Retina (tissue), 1 donor: ENCODE measurements at regions not wholly inside any gene's neighbourhood (a gene's known extent, or its start where the extent isn't known, plus 50 kb on each side); places are given as distances from the start of the nearest gene placed in this dataset.
"Not testable (repeated sequence)": the region's sequence is repeated elsewhere in the genome, so short reads cannot be mapped to it uniquely, and the experiment has no call there.

Source experiments
- DNase-seq: peaks from one replicate; pipeline ENCODE4 v3.0.0-alpha.2; 2016

GRCh38 chrX:129361576-129361975 lies 161.7 kb downstream of the SMARCA1 start:
- DNase-seq, result no peak

GRCh38 chrX:129360175-129360574 lies 163.1 kb downstream of the SMARCA1 start:
- peak; percentile 31 for DNase-seq

- no peak for DNase-seq
These were observed 164.0 kb downstream of the SMARCA1 start for GRCh38 chrX:129359269-129359668.

GRCh38 chrX:129357428-129357827 lies 165.9 kb downstream of the SMARCA1 start:
- not testable (repeated sequence) for DNase-seq

GRCh38 chrX:129347291-129347690 lies 176.0 kb downstream of the SMARCA1 start:
- DNase-seq, result no peak

- no peak for DNase-seq
These were observed 176.7 kb downstream of the SMARCA1 start for GRCh38 chrX:129346574-129346973.

GRCh38 chrX:129337264-129337663 lies 186.0 kb downstream of the SMARCA1 start:
- DNase-seq, result not testable (repeated sequence)

- no peak for DNase-seq
These were observed 200.2 kb downstream of the SMARCA1 start for GRCh38 chrX:129323115-129323514.

GRCh38 chrX:129318375-129318774 lies 204.9 kb downstream of the SMARCA1 start:
- no peak for DNase-seq

GRCh38 chrX:129316461-129316860 lies 206.8 kb downstream of the SMARCA1 start:
- DNase-seq, result peak; percentile 3

- no peak for DNase-seq
These were observed 213.3 kb downstream of the SMARCA1 start for GRCh38 chrX:129310000-129310399.

- DNase-seq, result no peak
These were observed 260.4 kb downstream of the SMARCA1 start for GRCh38 chrX:129262912-129263311.

GRCh38 chrX:129255516-129255915 lies 267.8 kb downstream of the SMARCA1 start:
- DNase-seq, result not testable (repeated sequence)

GRCh38 chrX:129249563-129249962 lies 273.7 kb downstream of the SMARCA1 start:
- no peak for DNase-seq

GRCh38 chrX:129247642-129248041 lies 275.6 kb downstream of the SMARCA1 start:
- DNase-seq, result no peak

- DNase-seq, result no peak
These were observed 283.9 kb downstream of the SMARCA1 start for GRCh38 chrX:129239371-129239770.

GRCh38 chrX:129238011-129238410 lies 285.3 kb downstream of the SMARCA1 start:
- DNase-seq, result no peak

- DNase-seq, result no peak
These were observed 287.4 kb downstream of the SMARCA1 start for GRCh38 chrX:129235903-129236302.

- DNase-seq, result no peak
These were observed 289.5 kb downstream of the SMARCA1 start for GRCh38 chrX:129233786-129234185.

- peak; percentile 8 for DNase-seq
These were observed 292.3 kb downstream of the SMARCA1 start for GRCh38 chrX:129230850-129231512.

GRCh38 chrX:129230168-129230567 lies 293.1 kb downstream of the SMARCA1 start:
- DNase-seq, result no peak

GRCh38 chrX:129227366-129227765 lies 295.9 kb downstream of the SMARCA1 start:
- no peak for DNase-seq

GRCh38 chrX:129193357-129193756 lies 329.9 kb downstream of the SMARCA1 start:
- DNase-seq, result no peak

GRCh38 chrX:129188231-129188630 lies 335.1 kb downstream of the SMARCA1 start:
- DNase-seq, result no peak

GRCh38 chrX:129176710-129177109 lies 346.6 kb downstream of the SMARCA1 start:
- no peak for DNase-seq
